ENCODE measurements at regions not wholly inside any gene's neighbourhood (a gene's known extent, or its start where the extent isn't known, plus 50 kb on each side); places are given as distances from the start of the nearest gene placed in this dataset.

GRCh38 chr4:62377245-62377644 is 1177.1 kb downstream of the ADGRL3 start:
- no peak overlapping the region for H3K4me3 ChIP-seq (replicated peaks; ENCODE audit: low read depth, low read length)
- no peak for TF ChIP-seq CTCF (IDR thresholded peaks at IDR 0.05; ENCODE audit: low read depth, low read length, missing control alignments)
- DNase-seq (ENCODE audit: extremely low read depth, low read depth), result no peak

- DNase-seq (ENCODE audit: extremely low read depth, low read depth), result no peak
- H3K4me3 ChIP-seq (replicated peaks; ENCODE audit: low read depth, low read length), result no peak overlapping the region
- TF ChIP-seq CTCF (IDR thresholded peaks at IDR 0.05; ENCODE audit: low read depth, low read length, missing control alignments), result no peak
Measured at GRCh38 chr4:62366939-62367338, 1166.8 kb downstream of the ADGRL3 start.

- no peak for DNase-seq (ENCODE audit: extremely low read depth, low read depth)
- H3K4me3 ChIP-seq (replicated peaks; ENCODE audit: low read depth, low read length), result no peak overlapping the region
- no peak for TF ChIP-seq CTCF (IDR thresholded peaks at IDR 0.05; ENCODE audit: low read depth, low read length, missing control alignments)
Measured at GRCh38 chr4:62360156-62360545, 1160.0 kb downstream of the ADGRL3 start.

GRCh38 chr4:62359441-62360155 is 1159.5 kb downstream of the ADGRL3 start:
- no peak overlapping the region for H3K4me3 ChIP-seq (replicated peaks; ENCODE audit: low read depth, low read length)
- no peak for DNase-seq (ENCODE audit: extremely low read depth, low read depth)
- no peak for TF ChIP-seq CTCF (IDR thresholded peaks at IDR 0.05; ENCODE audit: low read depth, low read length, missing control alignments)

- no peak for DNase-seq (ENCODE audit: extremely low read depth, low read depth)
- TF ChIP-seq CTCF (IDR thresholded peaks at IDR 0.05; ENCODE audit: low read depth, low read length, missing control alignments), result no peak
- H3K4me3 ChIP-seq (replicated peaks; ENCODE audit: low read depth, low read length), result no peak overlapping the region
Measured at GRCh38 chr4:62344915-62345314, 1144.8 kb downstream of the ADGRL3 start.

- DNase-seq (ENCODE audit: extremely low read depth, low read depth), result no peak
- TF ChIP-seq CTCF (IDR thresholded peaks at IDR 0.05; ENCODE audit: low read depth, low read length, missing control alignments), result no peak
- H3K4me3 ChIP-seq (replicated peaks; ENCODE audit: low read depth, low read length), result no peak overlapping the region
Measured at GRCh38 chr4:62344474-62344873, 1144.3 kb downstream of the ADGRL3 start.

GRCh38 chr4:62342346-62342745 is 1142.2 kb downstream of the ADGRL3 start:
- DNase-seq (ENCODE audit: extremely low read depth, low read depth), result no peak
- no peak overlapping the region for H3K4me3 ChIP-seq (replicated peaks; ENCODE audit: low read depth, low read length)
- no peak for TF ChIP-seq CTCF (IDR thresholded peaks at IDR 0.05; ENCODE audit: low read depth, low read length, missing control alignments)
